Activated CD8-positive, alpha-beta memory T cell treated with anti-CD3 and anti-CD28 coated beads, Interleukin-2, amount 50 U/mL, for 1 hour (primary cell): ENCODE measurements at regions not wholly inside any gene's neighbourhood (a gene's known extent, or its start where the extent isn't known, plus 50 kb on each side); places are given as distances from the start of the nearest gene placed in this dataset.
"Not testable (repeated sequence)": the region's sequence is repeated elsewhere in the genome, so short reads cannot be mapped to it uniquely, and the experiment has no call there.

ENCODE experiments used
- DNase-seq: peaks from one replicate; pipeline ENCODE4 v3.0.0-alpha.2; 2020; ENCODE audit errors: extremely low read depth

- DNase-seq = no peak
Measured at GRCh38 chr19:28686756-28687155, 526.2 kb downstream of the UQCRFS1 start.

DNA sequence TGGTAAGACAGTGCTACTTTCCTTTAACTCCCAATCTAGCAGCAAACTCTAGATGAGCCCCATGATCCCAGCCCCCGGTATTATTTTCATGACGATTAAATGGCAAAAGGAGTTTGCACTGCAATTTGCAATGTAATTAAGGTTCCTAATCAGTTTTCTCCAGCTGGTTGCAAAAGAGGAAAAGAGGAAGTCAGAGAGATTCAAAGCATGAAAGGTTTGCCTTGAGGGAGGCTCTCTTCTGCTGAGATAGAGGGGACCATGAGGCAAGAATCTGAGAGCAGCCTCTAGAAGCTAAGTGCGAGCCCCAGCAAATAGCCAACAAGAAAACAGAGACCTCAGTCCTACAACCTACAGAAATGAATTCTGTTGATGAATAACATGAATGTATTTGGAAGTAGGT lies 527.1 kb downstream of the UQCRFS1 start:
- DNase-seq = no peak

- not testable (repeated sequence) for DNase-seq
Measured at GRCh38 chr19:28685077-28685476, 527.9 kb downstream of the UQCRFS1 start.

DNA sequence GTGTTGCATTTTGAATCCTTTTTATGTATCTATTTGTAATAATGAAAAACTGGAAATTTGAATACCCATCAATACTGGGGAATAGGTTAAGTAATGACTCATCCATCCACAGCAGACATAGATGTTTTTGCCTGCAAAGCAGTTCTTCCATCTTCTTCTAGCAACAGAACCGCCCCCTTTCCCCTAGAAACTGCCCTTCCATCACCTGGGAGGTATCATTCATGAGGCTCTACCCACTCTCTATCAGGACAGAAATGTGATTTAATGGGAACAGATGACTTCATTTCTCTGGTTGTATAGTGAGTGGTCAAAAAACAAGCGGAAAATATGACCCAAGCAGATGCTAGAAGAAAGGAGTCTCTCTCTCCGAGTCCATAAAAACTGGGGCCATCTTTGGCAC lies 532.8 kb downstream of the UQCRFS1 start:
- no peak for DNase-seq

DNA sequence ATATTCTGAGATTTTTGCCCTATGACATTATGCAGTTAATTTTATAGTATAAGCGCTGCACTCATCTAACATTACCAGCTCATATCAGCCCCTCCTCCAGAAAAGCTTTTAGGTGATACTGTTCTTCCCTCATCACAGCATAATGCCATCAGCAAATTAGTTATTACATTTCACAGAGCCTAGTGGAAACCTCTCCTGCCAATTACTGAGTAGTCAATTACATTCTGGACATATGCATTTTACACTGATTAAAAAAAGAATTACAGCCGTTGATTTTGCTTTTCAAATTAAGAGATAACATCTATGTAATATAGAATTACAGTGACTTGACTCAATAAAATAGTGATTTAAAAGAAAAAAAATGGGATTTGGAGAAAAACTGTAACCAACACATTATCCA lies 542.1 kb downstream of the UQCRFS1 start:
- no peak for DNase-seq

DNA sequence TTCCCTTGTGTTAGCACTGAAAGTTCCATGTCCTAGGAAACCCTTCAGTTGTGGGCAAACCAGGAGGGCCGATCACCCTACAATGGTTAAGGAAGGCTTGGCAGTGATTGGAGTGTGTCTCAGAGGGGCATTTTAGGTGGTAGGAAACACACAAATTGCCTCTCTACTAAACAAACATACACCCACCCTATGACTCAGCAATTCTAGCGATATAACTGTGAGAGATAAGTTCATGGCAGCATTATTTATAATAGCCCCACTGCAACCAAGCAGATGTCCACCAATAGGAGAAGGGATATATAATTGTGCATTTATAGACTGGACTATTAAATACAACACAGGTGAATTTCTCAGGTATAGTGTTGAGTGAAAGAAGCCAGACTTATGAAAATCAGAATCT lies 543.1 kb downstream of the UQCRFS1 start:
- no peak for DNase-seq

GRCh38 chr19:28667348-28667977 lies 545.5 kb downstream of the UQCRFS1 start:
- no peak for DNase-seq

- no peak for DNase-seq
Measured at GRCh38 chr19:28665748-28666147, 547.2 kb downstream of the UQCRFS1 start.

DNA sequence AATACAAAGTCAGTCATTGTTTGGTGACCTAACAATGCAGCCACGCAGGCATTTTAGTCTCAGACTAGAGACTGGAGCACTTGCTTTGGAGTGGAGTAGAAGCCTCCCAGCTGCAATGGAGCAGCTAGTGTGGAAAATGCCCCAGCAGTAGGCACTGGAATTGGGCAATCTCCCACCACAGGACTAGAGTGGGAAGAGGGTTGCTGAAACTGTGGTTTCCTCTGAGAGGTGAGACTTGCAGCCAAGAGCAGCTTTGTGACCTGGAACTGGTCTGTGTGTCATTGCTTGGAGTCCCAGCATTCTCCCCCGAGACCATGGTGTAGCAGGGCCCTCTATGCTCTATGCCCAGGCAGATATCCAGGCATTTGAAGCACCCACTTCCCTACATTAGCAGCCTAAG lies 556.3 kb downstream of the UQCRFS1 start:
- no peak for DNase-seq

GRCh38 chr19:28655054-28655453 lies 557.9 kb downstream of the UQCRFS1 start:
- DNase-seq = no peak

DNA sequence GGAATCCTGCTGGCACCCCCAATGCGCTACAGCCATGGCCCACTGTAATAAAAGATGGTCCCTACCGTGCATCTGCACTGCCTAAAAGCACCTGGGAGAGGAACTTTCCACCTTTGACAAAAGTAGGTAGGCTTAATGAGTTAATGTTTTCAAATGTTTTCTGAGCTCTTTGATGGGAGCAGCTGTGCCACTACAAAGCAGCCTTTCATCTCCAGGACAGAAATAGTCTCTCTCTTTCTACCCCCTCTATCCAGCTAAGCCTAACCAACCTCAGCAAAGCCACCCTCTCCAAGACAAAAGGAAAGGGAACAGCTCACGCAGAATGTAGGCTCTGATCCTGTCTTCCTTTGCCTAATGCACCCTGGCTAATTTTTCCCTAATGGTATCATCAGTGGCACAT lies 560.2 kb downstream of the UQCRFS1 start:
- no peak for DNase-seq

DNA sequence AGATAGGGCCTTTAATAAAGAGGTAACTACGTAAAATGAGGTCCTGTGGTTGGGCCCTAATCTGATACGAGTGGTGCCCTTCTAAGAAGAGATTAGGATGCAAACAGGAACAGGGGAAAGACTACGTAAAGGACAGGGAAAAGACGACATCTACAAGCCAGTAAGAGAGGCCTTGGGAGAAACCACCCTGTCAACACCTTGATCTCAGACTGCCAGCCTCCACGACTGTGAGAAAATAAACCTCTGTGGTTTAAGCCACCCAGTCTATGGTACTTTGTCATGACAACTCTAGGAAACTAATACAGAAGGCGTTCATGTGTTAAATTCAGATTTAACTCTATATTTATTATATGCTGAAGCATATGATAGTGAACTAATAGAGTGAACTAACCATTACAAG lies 566.3 kb downstream of the UQCRFS1 start:
- no peak for DNase-seq

GRCh38 chr19:28644169-28644775 lies 568.7 kb downstream of the UQCRFS1 start:
- DNase-seq = no peak

DNA sequence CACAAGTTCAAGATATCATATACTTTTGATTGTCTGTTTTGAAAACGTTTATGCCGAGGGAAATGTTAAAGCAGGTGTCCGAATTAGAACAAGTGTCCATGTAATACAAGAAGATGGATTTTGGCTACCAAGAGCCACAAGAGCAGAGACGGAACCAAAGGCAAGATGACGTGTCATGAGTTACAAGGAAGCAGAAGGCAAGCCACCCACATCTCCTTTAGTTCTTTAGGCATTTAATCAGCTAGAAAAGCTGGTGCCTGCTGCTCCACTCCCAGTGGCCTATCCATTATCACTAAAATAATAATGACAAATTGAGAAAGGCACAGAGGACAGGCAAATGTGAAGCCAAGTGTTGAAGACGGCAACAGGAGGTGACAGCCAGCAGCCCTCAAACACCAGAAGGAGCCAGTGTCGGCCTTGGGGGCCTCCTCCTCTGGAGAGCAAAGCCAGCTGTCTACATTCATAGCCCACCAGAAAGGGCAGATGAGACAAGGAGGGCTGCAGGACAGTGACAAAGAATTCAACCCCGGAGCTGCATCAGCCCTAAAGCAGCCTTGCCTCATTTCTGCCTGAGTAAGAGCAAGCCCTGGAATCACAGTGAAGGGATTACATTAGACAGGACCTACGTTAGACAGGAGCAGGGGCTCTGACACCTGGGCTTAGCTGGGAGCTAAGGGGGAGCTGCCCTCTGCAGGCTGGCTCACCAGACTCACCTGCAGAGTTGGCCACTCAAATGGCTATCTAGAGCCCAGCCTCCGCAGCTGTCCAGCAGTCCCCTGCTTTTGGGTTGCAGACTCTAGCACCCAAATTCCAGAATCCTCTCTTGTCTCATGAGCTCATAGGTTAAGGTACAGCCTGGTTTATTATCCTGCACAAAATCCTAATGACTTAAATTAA lies 569.9 kb downstream of the UQCRFS1 start:
- DNase-seq = no peak

GRCh38 chr19:28641395-28641794 lies 571.6 kb downstream of the UQCRFS1 start:
- no peak for DNase-seq

DNA sequence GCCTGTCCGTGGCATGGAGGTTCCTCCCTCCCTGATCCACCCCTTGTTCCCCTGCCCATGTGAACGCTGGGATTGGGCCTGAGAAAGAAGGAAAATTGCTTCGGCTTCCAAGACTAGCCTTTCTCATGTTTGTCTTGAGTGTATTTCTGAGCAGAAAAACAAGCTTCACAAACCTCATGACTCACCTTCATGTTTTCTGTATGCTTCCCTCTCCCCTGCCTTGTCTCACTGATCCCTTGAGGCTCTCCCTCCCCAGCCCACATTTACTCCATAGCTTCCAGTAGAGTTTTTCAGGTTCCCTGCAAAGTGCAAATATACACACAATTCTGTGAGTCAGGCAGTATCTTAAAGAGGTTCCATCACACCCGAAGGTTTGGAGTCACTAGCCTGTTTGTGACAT lies 572.4 kb downstream of the UQCRFS1 start:
- DNase-seq = no peak

DNA sequence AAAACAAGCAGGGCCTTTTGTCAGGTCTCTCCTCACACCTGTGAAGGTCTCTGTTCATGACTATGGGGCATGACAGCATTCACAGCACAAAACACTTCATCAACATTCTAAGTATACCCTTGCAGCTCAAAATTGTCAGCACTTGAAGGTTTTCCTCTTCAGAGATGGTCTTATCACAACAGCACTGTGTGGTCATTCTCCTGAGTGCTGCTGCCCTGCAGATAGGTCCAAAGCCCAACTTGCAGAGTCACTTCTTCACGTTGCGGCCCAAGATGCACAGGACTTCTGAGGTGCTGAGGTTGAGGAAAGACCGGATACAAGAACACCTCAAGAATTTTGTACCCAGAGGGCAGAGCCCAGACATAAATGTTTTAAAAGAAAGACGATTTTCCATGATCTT lies 574.5 kb downstream of the UQCRFS1 start:
- DNase-seq = no peak

- DNase-seq = no peak
Measured at GRCh38 chr19:28636706-28637105, 576.2 kb downstream of the UQCRFS1 start.

DNA sequence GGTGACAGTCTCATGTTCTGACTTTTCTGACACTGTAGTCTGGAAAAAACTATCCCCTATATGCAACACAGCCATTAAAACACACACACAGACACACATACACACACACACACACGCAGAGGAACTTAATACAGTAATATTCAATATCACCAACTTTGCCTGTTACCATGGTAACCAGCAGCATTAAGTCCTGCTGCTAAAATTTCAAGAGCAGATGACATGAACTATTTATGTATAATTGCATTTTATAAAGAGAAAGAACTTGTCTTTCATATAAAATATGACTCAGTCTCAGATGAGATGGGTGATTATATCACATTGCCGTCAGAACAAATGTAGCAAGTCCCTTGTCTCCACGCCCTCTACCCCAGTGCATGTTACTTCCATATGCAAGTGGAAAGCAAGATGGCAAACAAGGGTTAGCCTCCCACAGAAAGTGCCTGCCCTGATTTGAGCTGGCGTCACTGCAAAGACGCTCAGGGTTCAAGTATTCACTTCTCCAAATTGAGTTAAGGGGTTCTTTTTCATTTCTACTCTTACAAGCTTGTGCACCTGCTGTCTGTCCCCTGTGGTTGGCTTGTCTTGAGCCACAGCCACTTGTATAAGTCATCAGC lies 576.8 kb downstream of the UQCRFS1 start:
- no peak for DNase-seq

DNA sequence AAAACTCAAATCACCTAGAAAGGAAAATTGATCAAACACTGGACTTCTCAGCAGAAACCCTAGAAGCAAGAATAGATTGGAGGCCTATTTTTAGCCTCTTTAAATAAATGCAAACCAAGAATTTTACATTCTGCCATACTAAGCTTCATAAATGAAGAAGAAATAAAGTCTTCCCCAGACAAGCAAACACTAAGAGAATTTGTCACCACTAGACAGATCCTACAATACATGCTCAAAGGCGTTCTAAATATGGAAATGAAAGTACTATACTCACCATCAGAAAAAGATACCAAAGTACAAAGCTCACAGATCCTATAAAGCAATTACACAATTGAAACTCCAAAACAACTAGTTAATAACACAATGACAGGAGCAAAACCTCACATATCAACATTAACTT lies 578.1 kb downstream of the UQCRFS1 start:
- DNase-seq = no peak

DNA sequence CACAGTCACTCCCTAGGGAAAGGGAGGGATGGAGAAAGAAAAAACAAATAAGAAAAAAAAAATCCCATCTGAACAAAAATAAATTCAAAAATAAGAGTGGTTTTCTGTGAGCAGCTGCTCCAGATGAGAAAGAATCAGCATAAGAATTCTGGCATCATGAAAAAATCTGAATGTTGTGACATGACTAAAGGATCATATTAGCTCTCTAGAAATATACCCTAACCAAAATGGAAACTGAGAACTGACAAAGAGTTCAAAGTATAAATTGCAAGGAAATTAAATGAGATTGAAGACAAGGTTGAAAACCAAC lies 579.0 kb downstream of the UQCRFS1 start:
- no peak for DNase-seq

DNA sequence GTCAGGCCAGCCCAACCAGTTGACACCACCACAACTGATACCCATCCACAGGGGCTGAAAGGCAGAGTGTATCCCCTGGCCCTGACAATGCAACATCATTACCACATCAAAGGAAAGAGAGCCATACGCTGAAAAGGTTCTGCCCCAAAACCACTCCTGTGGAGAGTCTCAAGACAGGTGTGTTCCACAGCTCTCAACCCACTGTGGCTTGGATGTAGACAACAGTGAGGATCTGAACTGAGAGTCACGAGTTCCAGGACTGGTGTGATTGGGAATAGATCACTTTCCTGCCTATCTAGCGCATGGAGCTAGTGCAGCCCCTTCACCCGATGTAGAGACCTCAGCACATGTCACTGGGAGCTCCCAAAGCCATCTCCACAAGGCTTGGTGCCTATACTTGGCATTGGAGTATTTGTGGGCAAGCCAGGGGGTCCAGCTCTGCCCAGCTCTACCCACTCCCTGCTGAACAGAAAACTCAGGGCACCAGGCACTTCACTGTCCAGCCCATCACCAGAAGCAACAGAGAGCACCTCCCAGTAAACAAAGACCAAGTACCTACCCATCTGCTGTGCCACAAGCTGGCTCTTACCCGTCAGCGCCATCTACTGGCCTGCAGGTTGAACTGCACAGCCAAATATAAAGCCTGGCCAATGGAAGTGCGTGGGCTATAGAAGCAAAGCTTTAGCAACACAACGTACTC lies 579.5 kb downstream of the UQCRFS1 start:
- DNase-seq = no peak
